ENCODE measurements at regions not wholly inside any gene's neighbourhood (a gene's known extent, or its start where the extent isn't known, plus 50 kb on each side); places are given as distances from the start of the nearest gene placed in this dataset.

- DNase-seq: no peak
Observed at GRCh38 chr2:219905640-219906039, 278.2 kb downstream of the SLC4A3 start.

GRCh38 chr2:219906114-219907010 is 278.9 kb downstream of the SLC4A3 start:
- DNase-seq: no peak

DNA sequence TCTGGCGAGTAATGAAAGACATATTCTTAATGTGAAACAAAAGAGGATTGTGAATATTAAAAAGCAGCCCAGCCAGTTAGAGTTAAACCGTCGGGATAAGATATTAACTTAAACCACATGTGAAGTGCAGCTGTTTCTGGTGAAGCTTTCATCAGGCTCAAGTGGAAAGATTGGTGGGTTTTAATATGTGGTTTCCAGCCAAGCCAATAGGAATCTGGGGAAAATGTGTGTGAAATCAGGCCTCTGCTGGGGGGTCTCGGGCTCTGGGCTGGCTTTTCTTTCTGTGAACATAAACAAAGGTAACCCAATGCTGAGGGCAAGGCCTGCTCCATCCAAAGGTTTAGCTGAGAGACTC is 279.6 kb downstream of the SLC4A3 start:
- no peak for DNase-seq

- no peak for DNase-seq
Observed at GRCh38 chr2:219908538-219908937, 281.1 kb downstream of the SLC4A3 start.

DNA sequence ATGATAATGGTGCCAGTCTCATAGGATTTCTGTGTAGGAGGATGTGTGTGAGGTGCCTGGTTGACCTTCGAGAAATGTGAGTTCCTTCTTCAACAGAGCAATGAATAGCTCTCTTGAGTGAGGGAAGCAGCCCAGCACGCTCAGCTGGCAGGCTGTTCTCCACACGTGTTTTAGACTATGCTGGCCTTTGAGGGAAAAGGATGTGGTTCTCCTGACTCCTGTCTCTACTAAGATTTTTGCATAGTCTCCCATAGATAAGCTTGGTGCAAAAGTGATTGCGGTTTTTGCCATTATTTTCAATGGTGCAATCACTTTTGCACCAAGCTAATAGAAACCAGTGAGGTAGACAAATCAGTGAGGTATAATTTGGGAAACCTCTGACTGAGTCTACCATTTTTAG is 284.1 kb downstream of the SLC4A3 start:
- no peak for DNase-seq

DNA sequence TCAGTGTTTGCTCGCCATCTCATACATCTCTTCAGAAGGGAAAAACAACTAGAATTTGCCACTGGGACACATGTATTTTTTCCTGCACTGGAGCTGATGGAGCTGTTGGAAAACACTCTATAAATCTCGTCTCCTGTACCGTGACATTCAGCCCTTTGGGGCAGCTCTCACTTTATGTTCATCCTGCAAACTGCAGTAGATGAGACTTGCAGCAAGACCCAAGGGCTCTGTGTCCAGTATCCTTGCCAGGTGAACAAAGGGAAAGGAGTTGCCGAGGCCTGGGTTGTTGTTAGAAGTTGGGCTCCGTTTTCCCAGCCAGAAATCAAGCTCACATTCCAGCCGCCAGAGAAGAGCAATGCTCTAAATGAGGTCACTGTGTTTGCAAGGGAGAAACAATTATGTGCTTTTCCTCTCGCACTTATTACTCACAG is 285.1 kb downstream of the SLC4A3 start:
- no peak for DNase-seq

DNA sequence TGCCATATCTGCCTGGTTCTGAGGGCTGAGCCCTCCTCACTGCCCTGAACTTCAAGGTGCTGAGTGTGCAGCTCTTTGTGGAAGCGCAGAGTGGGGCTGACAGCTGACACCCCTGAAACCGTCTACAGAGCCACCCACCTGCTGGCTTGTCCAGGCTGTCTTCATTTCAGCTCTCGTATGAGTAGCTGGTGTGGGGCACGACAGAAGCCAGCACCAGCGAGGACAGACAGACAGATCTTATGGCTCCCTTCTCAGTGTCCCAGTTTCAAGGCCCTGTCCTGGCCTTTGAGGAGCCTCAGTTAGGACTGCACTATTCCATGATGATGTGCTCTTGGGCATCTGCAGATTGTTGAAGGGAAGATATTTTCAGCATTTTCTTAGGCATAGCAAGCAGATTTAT is 287.1 kb downstream of the SLC4A3 start:
- DNase-seq: no peak

DNA sequence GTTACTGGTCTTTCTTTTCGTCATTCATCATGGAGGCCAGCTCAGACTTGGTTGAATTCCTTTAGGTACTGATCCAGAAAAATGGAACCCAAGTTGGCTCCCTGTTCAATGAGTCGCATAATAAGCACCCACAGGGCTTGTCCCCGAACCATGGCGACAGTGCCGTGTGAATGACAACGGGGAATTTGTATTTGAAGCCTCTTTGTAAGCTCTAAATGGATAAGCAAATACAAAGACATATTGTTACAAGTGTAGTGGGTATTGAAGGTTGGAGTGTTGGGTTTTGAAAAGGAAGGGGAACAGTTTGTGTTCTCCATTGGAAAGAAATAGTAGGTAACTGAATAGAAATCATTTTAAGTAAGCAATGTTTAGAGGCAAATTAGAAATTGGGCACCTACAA is 288.9 kb downstream of the SLC4A3 start:
- DNase-seq: no peak

GRCh38 chr2:219916726-219917440 is 289.5 kb downstream of the SLC4A3 start:
- DNase-seq: no peak

DNA sequence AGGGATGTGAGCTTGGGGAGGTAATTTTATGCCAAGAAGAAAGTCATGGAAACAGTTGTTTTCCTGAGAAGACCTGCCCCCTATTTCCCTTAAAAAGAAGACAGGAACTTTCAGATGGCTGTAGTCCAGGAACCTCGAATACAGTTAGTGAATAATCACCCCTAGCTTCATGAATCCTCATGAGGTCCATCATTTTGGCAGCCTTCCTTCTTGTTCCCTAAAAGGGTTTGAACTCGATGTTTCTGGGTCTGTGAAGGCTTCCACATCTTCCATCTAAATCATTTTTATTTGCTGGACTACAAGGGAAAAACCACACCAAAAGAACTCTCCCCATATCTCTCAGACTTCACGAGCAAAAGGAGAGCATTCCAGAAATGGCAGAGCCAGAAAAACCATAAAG is 290.8 kb downstream of the SLC4A3 start:
- no peak for DNase-seq

DNA sequence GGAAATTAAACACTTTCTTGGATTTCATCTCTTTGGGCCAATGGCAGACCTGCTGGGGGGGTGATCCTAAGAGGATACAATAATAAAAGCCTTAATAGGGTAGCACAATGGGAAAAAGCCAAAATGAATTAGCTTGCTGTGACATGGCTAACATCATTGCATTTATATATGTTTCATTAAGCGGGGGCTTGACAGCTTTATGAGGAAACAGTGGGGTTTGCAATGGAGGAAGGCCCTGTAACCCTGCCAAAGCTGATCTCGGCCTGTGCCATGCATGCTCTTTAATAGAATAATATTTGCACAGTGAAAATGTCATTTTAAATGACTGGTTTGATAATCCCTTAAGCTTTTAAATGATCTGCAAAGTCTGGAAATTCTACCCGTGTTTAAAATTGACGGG is 291.5 kb downstream of the SLC4A3 start:
- no peak for DNase-seq

DNA sequence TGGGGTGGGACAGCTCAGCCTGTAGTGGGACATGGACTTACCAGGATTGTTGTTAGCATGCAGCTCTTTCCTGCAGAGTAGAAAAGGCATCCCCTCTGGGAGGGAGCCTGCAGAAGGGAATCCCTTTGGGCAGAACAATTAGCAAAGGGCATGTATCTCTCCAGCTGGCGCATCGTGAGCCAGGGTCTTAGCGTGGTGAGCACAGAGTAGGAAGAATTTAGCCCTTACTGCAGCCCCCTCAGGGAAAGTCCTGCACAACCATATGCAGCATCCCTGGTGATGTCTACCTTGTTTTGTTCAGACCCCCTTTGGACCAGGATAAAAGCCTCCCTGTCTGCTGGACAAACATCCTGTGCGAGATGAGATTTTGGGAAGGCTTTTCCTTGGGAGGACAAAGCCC is 292.1 kb downstream of the SLC4A3 start:
- DNase-seq: no peak

DNA sequence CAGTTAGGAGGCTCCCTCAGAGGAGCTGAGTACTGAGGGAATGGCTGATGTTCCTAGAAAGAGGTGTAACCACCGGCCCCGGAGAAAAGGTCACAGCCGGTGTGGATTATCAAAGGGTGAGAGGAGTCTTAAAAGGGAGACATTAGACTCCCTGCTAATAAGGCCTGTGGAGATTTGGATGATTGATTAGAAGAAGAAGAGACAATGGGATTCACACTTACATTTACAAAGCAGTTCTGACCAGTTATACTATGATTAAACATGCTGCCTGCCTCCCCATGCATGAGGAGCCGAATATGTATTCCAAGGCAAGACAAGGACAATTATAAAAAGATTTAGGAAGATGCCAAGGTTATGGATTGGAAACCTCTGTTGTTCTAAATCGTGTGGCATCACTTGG is 302.4 kb downstream of the SLC4A3 start:
- no peak for DNase-seq

- no peak for DNase-seq
Observed at GRCh38 chr2:219939647-219940046, 312.2 kb downstream of the SLC4A3 start.

DNA sequence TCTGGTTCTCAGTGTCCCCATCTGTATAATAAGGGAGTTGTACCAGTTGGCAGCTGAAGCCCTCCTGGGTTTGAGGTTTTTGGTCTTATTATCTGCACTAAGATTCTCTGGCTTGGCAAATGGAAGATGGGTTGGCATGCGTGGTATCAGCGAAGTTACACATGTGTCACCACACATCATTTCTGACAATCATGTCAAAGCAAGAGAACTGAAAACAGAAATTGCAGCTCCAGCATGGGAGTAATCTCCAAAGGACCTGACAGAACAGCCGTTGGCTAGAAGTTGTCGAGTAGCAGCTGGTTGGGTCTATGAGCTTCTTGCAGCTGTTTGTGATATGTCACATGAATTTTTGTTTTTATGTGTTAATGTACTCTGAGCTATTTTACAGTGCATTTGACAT is 317.4 kb downstream of the SLC4A3 start:
- no peak for DNase-seq

DNA sequence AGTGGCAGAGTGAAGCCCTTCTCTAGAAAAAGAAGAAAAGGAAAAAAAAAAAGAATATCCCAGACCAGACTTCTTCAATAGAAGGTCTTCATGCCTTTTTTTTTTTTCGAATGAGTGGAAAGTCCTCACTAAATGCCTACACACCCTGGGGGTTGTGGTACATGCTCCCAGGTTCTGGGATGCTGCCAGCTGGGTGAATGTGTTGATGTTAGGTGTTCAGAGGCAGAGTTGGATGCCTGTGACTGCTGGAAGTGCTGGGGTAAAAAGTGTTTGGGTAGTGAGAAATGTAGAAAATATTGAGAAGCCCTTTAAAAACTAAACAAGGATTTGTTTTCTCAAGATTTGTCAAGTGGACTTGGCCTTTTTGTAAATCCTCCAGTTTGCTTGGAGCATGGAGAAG is 318.6 kb downstream of the SLC4A3 start:
- DNase-seq: no peak

GRCh38 chr2:219946529-219946928 is 319.1 kb downstream of the SLC4A3 start:
- no peak for DNase-seq

GRCh38 chr2:219947575-219947974 is 320.1 kb downstream of the SLC4A3 start:
- no peak for DNase-seq

GRCh38 chr2:219949053-219949452 is 321.6 kb downstream of the SLC4A3 start:
- DNase-seq: no peak

DNA sequence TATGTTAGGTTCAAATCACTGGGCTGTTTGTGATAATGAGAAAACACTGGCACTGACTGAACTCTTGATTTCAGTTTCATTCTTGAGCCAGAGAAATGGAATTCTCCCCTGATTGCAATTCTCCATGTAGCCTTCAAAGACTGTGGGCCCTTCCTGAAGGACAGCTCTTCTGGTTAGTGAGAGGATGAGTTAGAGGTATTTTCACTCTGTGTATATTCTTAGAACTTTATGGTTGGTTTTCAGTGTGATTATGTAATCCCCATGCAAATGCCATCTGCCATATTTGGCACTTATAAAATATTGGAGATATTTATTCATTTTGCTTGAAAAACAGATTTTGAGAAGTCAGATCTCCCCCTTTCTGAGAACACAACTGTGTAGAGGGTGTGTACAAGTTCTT is 323.7 kb downstream of the SLC4A3 start:
- no peak for DNase-seq

DNA sequence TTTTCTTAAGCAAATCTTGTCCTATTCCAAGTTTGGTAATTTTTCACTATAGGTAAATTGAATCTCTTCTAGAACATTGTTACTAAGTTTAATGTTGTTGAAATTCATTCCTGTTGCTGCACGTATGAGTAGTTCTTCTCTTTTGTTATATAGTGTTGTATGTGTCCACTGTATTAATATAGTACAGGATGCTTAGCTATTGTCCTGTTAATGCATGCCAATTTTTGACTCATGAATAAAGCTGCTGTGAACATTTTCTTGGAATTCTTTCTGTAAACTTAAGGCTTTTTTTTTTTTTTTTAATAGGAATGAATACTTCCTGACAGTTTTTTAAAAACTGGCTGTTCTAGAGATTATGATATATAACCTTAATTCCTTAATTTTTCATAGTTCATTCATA is 326.9 kb downstream of the SLC4A3 start:
- no peak for DNase-seq

DNA sequence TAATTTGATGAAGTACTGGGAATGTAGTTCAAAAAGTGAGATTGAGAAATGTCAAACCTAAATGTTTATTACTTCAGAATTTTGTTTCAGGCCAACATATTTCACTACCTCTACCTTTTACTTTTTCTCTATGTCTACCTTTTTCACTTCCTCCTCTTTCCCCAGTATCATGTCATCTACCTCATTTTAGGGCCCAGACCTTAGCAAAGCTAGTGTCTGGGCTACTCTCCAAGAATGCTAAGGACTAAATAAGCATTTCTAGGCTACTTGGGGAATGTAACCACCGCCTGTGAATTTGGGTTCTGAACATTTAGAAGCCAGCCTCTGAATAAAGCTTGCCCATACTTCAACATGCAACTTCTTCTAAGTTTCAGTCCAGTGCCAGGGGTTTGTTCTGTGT is 330.4 kb downstream of the SLC4A3 start:
- no peak for DNase-seq

- DNase-seq: no peak
Observed at GRCh38 chr2:219958941-219959340, 331.5 kb downstream of the SLC4A3 start.

- DNase-seq: no peak
Observed at GRCh38 chr2:219959471-219959870, 332.0 kb downstream of the SLC4A3 start.

All from GOT3 (cell line).